SK-N-SH treated with all-trans-retinoic acid at 6 μM for 48 hours (cell line): ENCODE measurements at regions not wholly inside any gene's neighbourhood (a gene's known extent, or its start where the extent isn't known, plus 50 kb on each side); places are given as distances from the start of the nearest gene placed in this dataset.
"Not testable (repeated sequence)": the region's sequence is repeated elsewhere in the genome, so short reads cannot be mapped to it uniquely, and the experiment has no call there.

Experiments
- ATAC-seq: fragments of 200-7000 bp; cut with Tn5 transposase; 3 replicates; pipeline ENCODE4 v1.9.1; 2020; ENCODE audit warnings: mild to moderate bottlenecking, moderate library complexity
- ARNTL ChIP-seq: fragments of 450-650 bp; formaldehyde crosslinking; IDR thresholded peaks from 2 replicates; pipeline ENCODE4 v1.5.0; 2020; ENCODE audit warnings: low read depth, mild to moderate bottlenecking, moderate library complexity, borderline replicate concordance
- BACH2 ChIP-seq: fragments of 250-450 bp; sonication (Bioruptor Pico); IDR thresholded peaks from 2 replicates; pipeline ENCODE4 v1.9.0; 2021; ENCODE audit warnings: mild to moderate bottlenecking, borderline replicate concordance
- CREB5 ChIP-seq: fragments of 250-450 bp; sonication (Bioruptor Pico); IDR thresholded peaks from 2 replicates; pipeline ENCODE4 v1.5.1; 2020; ENCODE audit warnings: low read depth, mild to moderate bottlenecking, moderate library complexity
- CSDC2 ChIP-seq: fragments of 250-450 bp; sonication (Bioruptor Pico); IDR thresholded peaks from 2 replicates; pipeline ENCODE4 v1.5.0; 2020; ENCODE audit warnings: mild to moderate bottlenecking, moderate library complexity
- CSRNP3 ChIP-seq: fragments of 250-450 bp; sonication (Bioruptor Pico); IDR thresholded peaks from 2 replicates; pipeline ENCODE4 v1.5.1; 2021; ENCODE audit warnings: mild to moderate bottlenecking, moderate library complexity
- ESRRG ChIP-seq: fragments of 250-450 bp; sonication (Bioruptor Pico); IDR thresholded peaks from 2 replicates; pipeline ENCODE4 v1.6.1; 2021; ENCODE audit warnings: mild to moderate bottlenecking
- GLIS3 ChIP-seq: fragments of 250-450 bp; sonication (Bioruptor Pico); IDR thresholded peaks from 2 replicates; pipeline ENCODE4 v1.5.0; 2020; ENCODE audit warnings: mild to moderate bottlenecking, moderate library complexity
- ISL1 ChIP-seq: fragments of 250-450 bp; sonication (Bioruptor Pico); IDR thresholded peaks from 2 replicates; pipeline ENCODE4 v2.1.2; 2022; ENCODE audit warnings: mild to moderate bottlenecking, moderate library complexity
- PATZ1 ChIP-seq: fragments of 250-450 bp; sonication (Bioruptor Pico); IDR thresholded peaks from 2 replicates; pipeline ENCODE4 v1.8.0; 2020; ENCODE audit warnings: mild to moderate bottlenecking, moderate library complexity, borderline replicate concordance
- POU6F1 ChIP-seq: fragments of 250-450 bp; sonication (Bioruptor Pico); IDR thresholded peaks from 2 replicates; pipeline ENCODE4 v1.8.0; 2021; ENCODE audit warnings: low read depth, mild to moderate bottlenecking, moderate library complexity, borderline replicate concordance
- PPARA ChIP-seq: fragments of 250-450 bp; sonication (Bioruptor Pico); IDR thresholded peaks from 2 replicates; pipeline ENCODE4 v1.5.0; 2020; ENCODE audit warnings: mild to moderate bottlenecking, borderline replicate concordance
- RARB ChIP-seq: fragments of 250-450 bp; sonication (Bioruptor Pico); IDR thresholded peaks from 2 replicates; pipeline ENCODE4 v1.8.0; 2021; ENCODE audit warnings: mild to moderate bottlenecking, moderate library complexity
- SNAI2 ChIP-seq: fragments of 250-450 bp; sonication (Bioruptor Pico); IDR thresholded peaks from 2 replicates; pipeline ENCODE4 v1.5.0; 2020; ENCODE audit warnings: mild to moderate bottlenecking, moderate library complexity
- TCF4 ChIP-seq: fragments of 250-450 bp; sonication (Bioruptor Pico); IDR thresholded peaks from 2 replicates; pipeline ENCODE4 v1.8.0; 2021; ENCODE audit warnings: mild to moderate bottlenecking, moderate library complexity, borderline replicate concordance
- TOX ChIP-seq: fragments of 250-450 bp; sonication (Bioruptor Pico); IDR thresholded peaks from 2 replicates; pipeline ENCODE4 v1.8.0; 2021; ENCODE audit warnings: mild to moderate bottlenecking, moderate library complexity, borderline replicate concordance
- ZC3H10 ChIP-seq: fragments of 250-450 bp; sonication (Bioruptor Pico); IDR thresholded peaks from 2 replicates; pipeline ENCODE4 v1.5.1; 2021; ENCODE audit warnings: mild to moderate bottlenecking, moderate library complexity
- ZFP30 ChIP-seq: fragments of 450-650 bp; formaldehyde crosslinking; IDR thresholded peaks from 2 replicates; pipeline ENCODE4 v1.5.0; 2022; ENCODE audit warnings: mild to moderate bottlenecking, moderate library complexity
- ZNF565 ChIP-seq: fragments of 450-650 bp; formaldehyde crosslinking; conservative IDR thresholded peaks from 2 replicates; pipeline ENCODE4 v1.5.0; 2020; ENCODE audit warnings: low read depth, mild to moderate bottlenecking, moderate library complexity
- ZNF70 ChIP-seq: fragments of 450-650 bp; formaldehyde crosslinking; IDR thresholded peaks from 2 replicates; pipeline ENCODE4 v1.5.0; 2020; ENCODE audit warnings: mild to moderate bottlenecking, moderate library complexity

- TF ChIP-seq ISL1 (CRISPR knock-in tag) = no peak
- no peak for TF ChIP-seq RARB (CRISPR knock-in tag)
- no peak for TF ChIP-seq ARNTL (CRISPR knock-in tag)
- no peak for TF ChIP-seq ZFP30
- no peak for TF ChIP-seq SNAI2 (CRISPR knock-in tag)
- no peak for TF ChIP-seq BACH2 (CRISPR knock-in tag)
- TF ChIP-seq, all 23 proteins: peak for 0
- ATAC-seq = no peak
These were observed 209.0 kb upstream of the FBXO33 start for GRCh38 chr14:39641224-39641623.

- ATAC-seq = not testable (repeated sequence)
These were observed 206.8 kb upstream of the FBXO33 start for GRCh38 chr14:39639009-39639408.

GRCh38 chr14:39628087-39628486 lies 195.9 kb upstream of the FBXO33 start:
- no peak for ATAC-seq
- no peak for TF ChIP-seq CREB5 (CRISPR knock-in tag)
- no peak for TF ChIP-seq CSDC2 (CRISPR knock-in tag)
- no peak for TF ChIP-seq GLIS3 (CRISPR knock-in tag)
- TF ChIP-seq TCF4 (CRISPR knock-in tag) = no peak
- no peak for TF ChIP-seq SNAI2 (CRISPR knock-in tag)
- TF ChIP-seq ZFP30 = no peak
- no peak for TF ChIP-seq ESRRG (CRISPR knock-in tag)
- no peak for TF ChIP-seq POU6F1 (CRISPR knock-in tag)
- TF ChIP-seq PPARA (CRISPR knock-in tag) = no peak
- no peak for TF ChIP-seq CSRNP3
- no peak for TF ChIP-seq ARNTL (CRISPR knock-in tag)
- TF ChIP-seq ZNF565 (CRISPR knock-in tag) = no peak
- TF ChIP-seq ZC3H10 (CRISPR knock-in tag) = no peak
- no peak for TF ChIP-seq PATZ1 (CRISPR knock-in tag)

GRCh38 chr14:39626589-39627576 lies 194.7 kb upstream of the FBXO33 start:
- TF ChIP-seq POU6F1 (CRISPR knock-in tag) = no peak
- no peak for TF ChIP-seq CSDC2 (CRISPR knock-in tag)
- no peak for TF ChIP-seq PATZ1 (CRISPR knock-in tag)
- TF ChIP-seq RARB (CRISPR knock-in tag) = no peak
- TF ChIP-seq GLIS3 (CRISPR knock-in tag) = no peak
- TF ChIP-seq TOX (CRISPR knock-in tag) = no peak
- TF ChIP-seq ZNF70 (CRISPR knock-in tag) = no peak
- ATAC-seq = no peak
